OCI-LY7 (cell line): ENCODE measurements at regions not wholly inside any gene's neighbourhood (a gene's known extent, or its start where the extent isn't known, plus 50 kb on each side); places are given as distances from the start of the nearest gene placed in this dataset.

ENCODE experiments used
- BruUV-seq: library from RNA; stranded (reverse); fragments of 400-500 nt; replicated peaks from 2 replicates; lab custom pipeline; 2021; lab: Mats Ljungman, UMichigan
- CTCF ChIA-PET: fragments of 300-600 bp; sonication (Branson Sonifier 250); formaldehyde crosslinking; loops from one replicate; lab custom pipeline; 2022; ENCODE audit warnings: antibody characterized with exemption; ENCODE audit not compliant: unreplicated experiment; lab: Charles Lee
- POLR2A ChIA-PET: fragments of 300-600 bp; sonication (Branson Sonifier 250); formaldehyde crosslinking; loops from one replicate; lab custom pipeline; 2022; ENCODE audit warnings: antibody characterized with exemption; lab: Charles Lee
- DNase-seq: peaks from one replicate; pipeline ENCODE4 v3.0.0-alpha.2; 2015; ENCODE audit warnings: low spot score
- H2AFZ ChIP-seq: fragments of 200-600 bp; sonication (generic), shearing (Covaris generic); 2 replicates; pipeline ENCODE4 v1.6.1; 2014; ENCODE audit warnings: mild to moderate bottlenecking, antibody characterized with exemption, low read length, moderate library complexity
- H3K27ac ChIP-seq: fragments of 200-600 bp; sonication (generic); 2 replicates; pipeline ENCODE4 v1.5.1; 2014; ENCODE audit warnings: mixed run types, low read depth, mild to moderate bottlenecking, moderate library complexity, low read length, inconsistent platforms; ENCODE audit not compliant: poor library complexity, severe bottlenecking
- H3K36me3 ChIP-seq: fragments of 200-600 bp; sonication (generic); 2 replicates; pipeline ENCODE4 v1.6.1; 2014; ENCODE audit warnings: mild to moderate bottlenecking, antibody characterized with exemption, low read length, moderate library complexity, mixed read lengths; ENCODE audit not compliant: insufficient read depth
- H3K4me1 ChIP-seq: fragments of 200-600 bp; sonication (generic); 2 replicates; pipeline ENCODE4 v1.5.1; 2014; ENCODE audit warnings: mild to moderate bottlenecking, low read length; ENCODE audit not compliant: insufficient read depth, poor library complexity, severe bottlenecking
- H3K4me2 ChIP-seq: fragments of 200-600 bp; sonication (generic); 2 replicates; pipeline ENCODE4 v1.6.1; 2014; ENCODE audit warnings: mild to moderate bottlenecking, low read length
- H3K4me3 ChIP-seq: fragments of 200-600 bp; sonication (generic); 2 replicates; pipeline ENCODE4 v1.5.1; 2014; ENCODE audit warnings: mild to moderate bottlenecking, low read depth, low read length; ENCODE audit not compliant: poor library complexity, severe bottlenecking
- H3K79me2 ChIP-seq: fragments of 200-600 bp; sonication (generic); 2 replicates; pipeline ENCODE4 v1.6.1; 2016; ENCODE audit warnings: low read depth, mild to moderate bottlenecking, low read length, moderate library complexity, mixed read lengths; ENCODE audit not compliant: insufficient read depth
- H3K9me2 ChIP-seq: fragments of 200-600 bp; sonication (generic); 2 replicates; pipeline ENCODE4 v1.6.1; 2016; ENCODE audit warnings: mild to moderate bottlenecking, low read length, mixed read lengths; ENCODE audit not compliant: insufficient read depth
- H3K9me3 ChIP-seq: fragments of 200-600 bp; sonication (generic); 2 replicates; pipeline ENCODE4 v1.6.1; 2014; ENCODE audit warnings: mild to moderate bottlenecking, mixed run types, low read length, mixed read lengths
- H4K20me1 ChIP-seq: fragments of 200-600 bp; sonication (generic); 2 replicates; pipeline ENCODE4 v1.6.1; 2014; ENCODE audit warnings: mild to moderate bottlenecking, antibody characterized with exemption, low read length, moderate library complexity, mixed read lengths; ENCODE audit not compliant: insufficient read depth
- CTCF ChIP-seq: fragments of 200-600 bp; sonication (generic); conservative IDR thresholded peaks from 2 replicates; pipeline ENCODE4 v1.5.1; 2014; ENCODE audit warnings: mild to moderate bottlenecking, antibody characterized with exemption, low read length, moderate library complexity, mixed read lengths
- EZH2phosphoT487 ChIP-seq: fragments of 200-600 bp; sonication (generic); IDR thresholded peaks from 2 replicates; pipeline ENCODE4 v1.6.1; 2018; ENCODE audit warnings: low read depth, borderline replicate concordance, mild to moderate bottlenecking, mixed run types, antibody characterized with exemption, low read length, moderate library complexity, mixed read lengths
- intact Hi-C: fragments of 100-400 bp; cut with micrococcal nuclease; formaldehyde crosslinking; loops from one replicate; pipeline ENCODE4 v1.10.0; 2022; ENCODE audit not compliant: unreplicated experiment

DNA sequence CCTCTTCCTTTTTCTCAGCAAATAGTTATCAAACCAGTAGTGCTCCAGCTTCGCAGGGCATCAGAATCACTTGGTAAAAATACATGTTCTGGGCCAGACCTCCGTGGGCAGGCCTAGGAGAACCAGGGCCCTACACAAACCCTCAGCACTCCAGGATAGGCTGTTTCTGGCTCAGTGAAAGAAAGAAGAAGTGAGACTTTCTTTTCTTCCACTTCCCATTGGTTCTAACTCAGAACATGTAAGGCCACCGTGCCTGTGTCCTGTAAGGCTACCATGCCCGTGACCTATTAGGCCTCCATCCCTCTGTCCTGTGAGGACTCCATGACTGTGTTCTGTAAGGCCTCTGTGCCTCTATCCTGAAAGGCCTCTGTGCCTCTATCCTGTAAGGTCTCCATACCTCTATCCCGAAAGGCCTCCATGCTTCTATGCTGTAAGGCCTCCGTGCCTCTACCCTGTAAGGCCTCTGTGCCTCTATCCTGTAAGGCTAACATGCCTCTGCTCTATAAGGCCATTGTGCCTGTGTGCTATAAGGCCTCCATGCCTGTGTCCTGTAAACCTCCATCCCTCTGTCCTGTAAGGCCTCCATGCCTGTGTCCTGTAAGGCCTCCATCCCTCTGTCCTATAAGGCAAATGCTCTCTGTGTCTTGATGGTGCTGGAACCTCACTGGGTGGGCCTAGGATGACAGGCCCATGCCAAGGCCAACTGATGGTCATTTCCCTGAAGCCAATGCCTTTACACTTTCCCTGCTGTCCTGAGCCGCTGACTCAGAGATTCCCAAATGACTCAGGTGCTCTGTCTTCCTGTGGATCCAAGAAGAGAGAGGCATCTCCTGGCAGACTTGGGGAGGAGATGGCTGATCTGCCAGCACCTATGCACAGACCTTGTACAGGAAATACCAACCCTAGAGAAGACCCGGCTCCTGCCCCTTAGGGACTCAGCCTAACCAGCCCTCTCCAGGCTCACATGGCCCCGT lies 96.6 kb upstream of the CACUL1 start:
- no peak overlapping the region for H3K4me3 ChIP-seq
- TF ChIP-seq EZH2phosphoT487 (no peak), CTCF (no peak)
- ChIA-PET POLR2A (no interaction called here), CTCF (no interaction called here)
- intact Hi-C loops = no loop called here
- BruUV-seq = no TSS peak
- H3K4me1 ChIP-seq = no peaks in the 10 kb centered on the region
- DNase-seq = no peak
- H3K9me3 ChIP-seq = no peaks in the 10 kb centered on the region
- no peaks in the 10 kb centered on the region for H4K20me1 ChIP-seq
- no peaks in the 10 kb centered on the region for H3K9me2 ChIP-seq
- no peak overlapping the region for H2AFZ ChIP-seq
- no peaks in the 10 kb centered on the region for H3K36me3 ChIP-seq
- no peaks in the 10 kb centered on the region for H3K79me2 ChIP-seq
- H3K27ac ChIP-seq = no peak overlapping the region
- H3K4me2 ChIP-seq = no peak overlapping the region

GRCh38 chr10:118853916-118854315 lies 99.1 kb upstream of the CACUL1 start:
- H3K4me3 ChIP-seq = no peak overlapping the region
- no peak overlapping the region for H3K4me2 ChIP-seq
- H3K27ac ChIP-seq = no peak overlapping the region
- H3K36me3 ChIP-seq = no peaks in the 10 kb centered on the region
- no peaks in the 10 kb centered on the region for H3K9me2 ChIP-seq
- ChIA-PET POLR2A (no interaction called here), CTCF (no interaction called here)
- no peak for TF ChIP-seq CTCF
- no peak for TF ChIP-seq EZH2phosphoT487
- intact Hi-C loops = no loop called here
- no peaks in the 10 kb centered on the region for H4K20me1 ChIP-seq
- no peaks in the 10 kb centered on the region for H3K79me2 ChIP-seq
- no peak for DNase-seq
- no TSS peak for BruUV-seq
- no peak overlapping the region for H2AFZ ChIP-seq
- no peaks in the 10 kb centered on the region for H3K9me3 ChIP-seq
- no peaks in the 10 kb centered on the region for H3K4me1 ChIP-seq

DNA sequence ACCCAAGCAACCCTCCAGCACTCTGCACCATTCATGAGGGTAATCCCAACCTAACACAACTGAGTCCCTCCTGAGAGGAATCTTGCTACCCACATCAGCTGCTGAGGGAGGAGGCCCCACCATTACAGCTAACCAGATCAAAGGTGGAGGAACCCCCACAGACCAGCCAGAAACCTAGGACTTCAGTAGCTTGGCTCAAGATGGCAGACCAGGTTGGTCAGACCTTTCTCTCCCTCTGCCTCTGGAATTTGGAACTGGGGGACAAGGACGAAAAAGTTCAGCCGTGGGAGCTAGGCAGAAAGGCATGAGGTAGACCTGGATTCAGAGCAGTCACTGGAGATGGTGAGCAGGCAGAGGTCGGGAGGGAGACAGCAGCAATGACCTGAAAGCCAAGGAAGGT lies 101.3 kb upstream of the CACUL1 start:
- Histone ChIP-seq H3K36me3 (no peaks in the 10 kb centered on the region), H3K27ac (no peak overlapping the region), H2AFZ (no peak overlapping the region), H3K9me3 (no peaks in the 10 kb centered on the region), H3K4me3 (no peak overlapping the region), H4K20me1 (no peaks in the 10 kb centered on the region), H3K4me2 (no peak overlapping the region), H3K9me2 (no peaks in the 10 kb centered on the region), H3K4me1 (no peaks in the 10 kb centered on the region), H3K79me2 (no peaks in the 10 kb centered on the region)
- TF ChIP-seq CTCF (no peak), EZH2phosphoT487 (no peak)
- DNase-seq = no peak
- ChIA-PET CTCF (no interaction called here), POLR2A (no interaction called here)
- no TSS peak for BruUV-seq
- intact Hi-C loops = no loop called here
